HepG2 (cell line): ENCODE measurements at regions not wholly inside any gene's neighbourhood (a gene's known extent, or its start where the extent isn't known, plus 50 kb on each side); places are given as distances from the start of the nearest gene placed in this dataset.

Experiments used
- FOXM1 ChIP-seq: sonication (generic); formaldehyde crosslinking; IDR thresholded peaks from 2 replicates; pipeline ENCODE4 v1.5.0; 2020; ENCODE audit warnings: missing genetic modification reagents
- POLR2AphosphoS5 ChIP-seq: IDR thresholded peaks from 2 replicates; pipeline ENCODE4 v1.6.1; 2012; ENCODE audit warnings: low read depth, low read length
- ZNF143 ChIP-seq: sonication (generic); formaldehyde crosslinking; IDR thresholded peaks from 2 replicates; pipeline ENCODE4 v1.4.0; 2020; ENCODE audit warnings: missing genetic modification reagents
- ZNF567 ChIP-seq: sonication (generic); formaldehyde crosslinking; IDR thresholded peaks from 2 replicates; pipeline ENCODE4 v1.8.1; 2023; ENCODE audit warnings: mild to moderate bottlenecking, missing genetic modification reagents, borderline replicate concordance
- ZNF598 ChIP-seq: sonication (generic); formaldehyde crosslinking; IDR thresholded peaks from 2 replicates; pipeline ENCODE4 v1.5.1; 2020; ENCODE audit warnings: mild to moderate bottlenecking, missing genetic modification reagents, borderline replicate concordance
- ZNF674 ChIP-seq: sonication (generic); formaldehyde crosslinking; IDR thresholded peaks from 2 replicates; pipeline ENCODE4 v1.5.0; 2020; ENCODE audit warnings: low read depth, mild to moderate bottlenecking, missing genetic modification reagents
- TF ChIP-seq, protein P1 (sequence below): sonication (generic); formaldehyde crosslinking; IDR thresholded peaks from 2 replicates; pipeline ENCODE4 v1.4.0; 2020; ENCODE audit warnings: missing genetic modification reagents

- TF ChIP-seq FOXM1 (CRISPR knock-in tag) (no peak), ZNF598 (CRISPR knock-in tag) (no peak), ZNF143 (no peak), ZNF674 (CRISPR knock-in tag) (no peak), POLR2AphosphoS5 (no peak), ZNF567 (no peak)
- TF ChIP-seq, protein P1, sequence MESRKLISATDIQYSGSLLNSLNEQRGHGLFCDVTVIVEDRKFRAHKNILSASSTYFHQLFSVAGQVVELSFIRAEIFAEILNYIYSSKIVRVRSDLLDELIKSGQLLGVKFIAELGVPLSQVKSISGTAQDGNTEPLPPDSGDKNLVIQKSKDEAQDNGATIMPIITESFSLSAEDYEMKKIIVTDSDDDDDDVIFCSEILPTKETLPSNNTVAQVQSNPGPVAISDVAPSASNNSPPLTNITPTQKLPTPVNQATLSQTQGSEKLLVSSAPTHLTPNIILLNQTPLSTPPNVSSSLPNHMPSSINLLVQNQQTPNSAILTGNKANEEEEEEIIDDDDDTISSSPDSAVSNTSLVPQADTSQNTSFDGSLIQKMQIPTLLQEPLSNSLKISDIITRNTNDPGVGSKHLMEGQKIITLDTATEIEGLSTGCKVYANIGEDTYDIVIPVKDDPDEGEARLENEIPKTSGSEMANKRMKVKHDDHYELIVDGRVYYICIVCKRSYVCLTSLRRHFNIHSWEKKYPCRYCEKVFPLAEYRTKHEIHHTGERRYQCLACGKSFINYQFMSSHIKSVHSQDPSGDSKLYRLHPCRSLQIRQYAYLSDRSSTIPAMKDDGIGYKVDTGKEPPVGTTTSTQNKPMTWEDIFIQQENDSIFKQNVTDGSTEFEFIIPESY (CRISPR knock-in tag) = no peak
These were observed 675.1 kb upstream of the SYT4 start for GRCh38 chr18:43952398-43952797.
